Right lobe of liver (tissue), 4 donors: ENCODE measurements at regions not wholly inside any gene's neighbourhood (a gene's known extent, or its start where the extent isn't known, plus 50 kb on each side); places are given as distances from the start of the nearest gene placed in this dataset.

ENCODE experiments used
- CTCF ChIP-seq, 4 donors: fragments of 200-600 bp in 3 of 4; fragments of 450-650 bp in 1 of 4; IDR thresholded peaks; one replicate each; pipeline versions ENCODE4 v1.5.1 to v1.8.0; 2016 to 2022; ENCODE audit warnings: antibody characterized with exemption in 4 of 4, mild to moderate bottlenecking in 2 of 4
- POLR2A ChIP-seq: fragments of 450-650 bp; IDR thresholded peaks from one replicate; pipeline ENCODE4 v1.6.1; 2017; ENCODE audit warnings: antibody characterized with exemption, mild to moderate bottlenecking
- donor health status: DM: no; HTN: no; CAD: no.
- donor health status: DM: no; HTN: no; CAD: no.
- donor health status: DM: no; HTN: yes; CAD: no.

- no peak for TF ChIP-seq CTCF (IDR thresholded peaks at IDR 0.05)
- no peak for TF ChIP-seq POLR2A
These were observed 106.8 kb upstream of the NPAS2 start for GRCh38 chr2:100713106-100713505.
